H7 (cell line): ENCODE measurements at regions not wholly inside any gene's neighbourhood (a gene's known extent, or its start where the extent isn't known, plus 50 kb on each side); places are given as distances from the start of the nearest gene placed in this dataset.

Experiments
- DNase-seq: peaks from one replicate; pipeline ENCODE4 v3.0.0; 2012
- H3K27me3 ChIP-seq: 2 replicates; pipeline ENCODE4 v1.6.0; 2011; ENCODE audit warnings: mild to moderate bottlenecking, low read length; ENCODE audit not compliant: control insufficient read depth, insufficient read depth
- H3K36me3 ChIP-seq: replicated peaks from 2 replicates; pipeline ENCODE4 v1.5.1; 2011; ENCODE audit warnings: low read length; ENCODE audit not compliant: control insufficient read depth, insufficient read depth
- H3K4me3 ChIP-seq: 2 replicates; pipeline ENCODE4 v1.5.1; 2011; ENCODE audit warnings: low read depth, mild to moderate bottlenecking, control low read depth, low read length, moderate library complexity; ENCODE audit not compliant: insufficient read depth

DNA sequence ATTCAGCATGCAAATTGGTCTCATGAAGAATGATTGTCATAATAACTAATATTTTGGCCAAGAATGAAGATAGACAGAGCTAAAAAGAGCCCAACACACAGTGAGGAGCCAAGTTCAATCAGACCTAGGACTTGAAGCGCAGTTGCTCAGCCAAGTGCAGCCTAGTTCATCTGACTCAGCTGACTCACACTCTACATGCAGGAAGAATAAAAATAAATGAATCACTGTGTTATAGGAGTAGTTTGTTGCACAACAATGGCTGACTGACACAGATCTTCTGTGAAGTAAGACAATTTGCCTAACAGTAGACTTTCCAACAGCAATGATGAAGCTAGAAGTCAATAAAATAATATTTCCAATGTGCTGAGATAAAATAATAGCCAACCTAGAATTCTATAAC lies 261.5 kb downstream of the CEMIP2 start:
- Histone ChIP-seq H3K27me3 (no peaks in the 10 kb centered on the region), H3K4me3 (no peak overlapping the region), H3K36me3 (no peaks in the 10 kb centered on the region)
- DNase-seq, result no peak

DNA sequence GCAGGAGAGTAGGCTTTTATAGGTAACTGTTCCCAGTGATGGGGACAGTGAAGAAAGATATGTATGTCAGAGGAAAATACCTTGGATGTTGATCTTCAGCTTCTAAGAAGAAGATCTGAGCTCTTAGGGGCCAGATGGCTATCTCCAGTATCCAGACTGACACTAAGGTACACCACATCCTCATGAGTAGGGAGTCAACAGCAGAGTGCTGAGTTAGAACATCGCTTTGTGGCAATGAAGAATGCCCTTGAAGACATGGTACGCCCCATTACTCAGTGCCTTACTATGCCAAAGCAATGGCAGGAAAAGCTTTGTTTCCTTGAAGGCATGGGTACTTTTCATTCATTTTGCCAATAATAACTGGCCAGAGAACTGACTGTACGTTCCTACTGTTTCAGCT lies 263.7 kb downstream of the CEMIP2 start:
- no peaks in the 10 kb centered on the region for H3K36me3 ChIP-seq
- DNase-seq, result no peak
- H3K4me3 ChIP-seq, result no peak overlapping the region
- no peaks in the 10 kb centered on the region for H3K27me3 ChIP-seq

DNA sequence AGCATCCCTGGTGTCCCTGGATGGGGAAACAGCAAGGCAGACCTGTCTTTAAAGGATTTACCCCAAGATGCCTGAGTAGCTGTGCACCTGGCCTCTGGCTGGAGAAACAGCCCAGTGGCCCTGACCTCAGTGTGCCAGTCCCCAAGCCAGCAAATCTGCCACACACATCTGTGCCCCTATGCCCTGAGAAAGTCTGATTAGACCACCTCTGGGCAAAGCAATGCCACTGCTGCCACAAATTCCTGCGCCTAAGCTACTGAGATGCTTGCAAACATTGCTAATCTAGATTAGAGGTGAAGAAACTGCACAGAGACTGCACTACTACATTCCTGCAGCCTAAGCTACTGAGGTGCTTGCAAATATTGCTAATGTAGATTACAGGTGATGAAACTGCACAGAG lies 269.6 kb downstream of the CEMIP2 start:
- no peak overlapping the region for H3K4me3 ChIP-seq
- DNase-seq, result no peak
- no peaks in the 10 kb centered on the region for H3K36me3 ChIP-seq
- no peaks in the 10 kb centered on the region for H3K27me3 ChIP-seq

DNA sequence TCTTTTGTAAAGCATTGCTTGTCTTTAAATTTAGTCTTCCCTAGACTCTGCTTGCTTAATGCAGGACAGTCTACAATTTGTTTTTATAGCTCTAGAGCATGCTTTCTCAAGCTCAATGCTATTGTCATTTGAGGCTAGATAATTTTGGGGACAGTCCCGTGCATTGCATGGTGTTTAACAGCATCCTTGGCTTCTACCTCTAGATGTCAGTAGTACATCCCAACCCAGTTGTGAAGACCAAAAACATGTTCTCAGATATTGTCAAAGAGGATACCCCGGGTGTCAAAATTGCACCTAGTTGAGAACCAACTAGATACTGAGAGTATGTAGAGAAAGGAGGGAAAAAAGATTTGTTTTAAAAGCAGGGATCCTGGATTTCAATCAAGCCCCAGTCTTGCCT lies 277.5 kb downstream of the CEMIP2 start:
- DNase-seq, result peak; percentile 8
- H3K27me3 ChIP-seq, result no peaks in the 10 kb centered on the region
- H3K36me3 ChIP-seq, result no peaks in the 10 kb centered on the region
- no peak overlapping the region for H3K4me3 ChIP-seq

DNA sequence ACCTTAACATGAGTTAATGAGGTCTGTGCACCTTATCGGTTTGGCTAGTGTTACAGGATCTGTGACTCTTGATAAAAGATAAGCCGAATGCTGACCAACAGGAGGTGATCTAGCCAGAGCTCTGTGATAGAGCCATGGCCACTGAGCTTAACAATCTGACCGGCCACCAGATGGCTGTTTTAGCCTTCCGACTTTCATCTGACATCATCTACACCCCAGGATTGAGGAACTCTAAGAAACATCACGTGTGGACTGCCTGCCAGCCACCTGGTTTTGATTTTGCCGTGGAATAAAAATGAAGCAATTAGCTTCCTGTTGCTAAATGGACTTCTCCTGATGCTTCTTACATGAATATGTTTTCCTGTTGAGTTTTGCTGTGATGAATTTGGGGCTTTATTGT lies 281.3 kb downstream of the CEMIP2 start:
- Histone ChIP-seq H3K36me3 (no peaks in the 10 kb centered on the region), H3K27me3 (no peaks in the 10 kb centered on the region), H3K4me3 (no peak overlapping the region)
- peak; percentile 17 for DNase-seq

DNA sequence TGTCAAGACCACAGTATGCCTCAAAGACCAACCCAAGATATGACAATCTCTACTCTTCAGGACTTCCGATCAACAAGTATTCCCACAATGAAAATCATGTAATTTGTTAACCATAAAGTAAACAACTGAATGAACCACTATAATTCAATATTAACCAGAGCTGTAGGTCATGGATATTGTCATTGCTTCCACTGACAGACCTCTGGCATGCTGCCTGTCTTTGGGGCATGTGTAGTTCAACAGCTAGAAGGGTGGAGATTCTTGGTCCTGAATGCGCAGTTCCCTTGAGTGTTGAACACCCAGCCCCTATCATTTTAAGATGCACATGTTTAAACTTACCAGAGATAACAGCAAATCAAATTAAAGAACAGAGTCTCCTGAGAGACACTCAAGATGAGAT lies 283.0 kb downstream of the CEMIP2 start:
- Histone ChIP-seq H3K36me3 (no peaks in the 10 kb centered on the region), H3K27me3 (no peaks in the 10 kb centered on the region), H3K4me3 (no peak overlapping the region)
- no peak for DNase-seq

DNA sequence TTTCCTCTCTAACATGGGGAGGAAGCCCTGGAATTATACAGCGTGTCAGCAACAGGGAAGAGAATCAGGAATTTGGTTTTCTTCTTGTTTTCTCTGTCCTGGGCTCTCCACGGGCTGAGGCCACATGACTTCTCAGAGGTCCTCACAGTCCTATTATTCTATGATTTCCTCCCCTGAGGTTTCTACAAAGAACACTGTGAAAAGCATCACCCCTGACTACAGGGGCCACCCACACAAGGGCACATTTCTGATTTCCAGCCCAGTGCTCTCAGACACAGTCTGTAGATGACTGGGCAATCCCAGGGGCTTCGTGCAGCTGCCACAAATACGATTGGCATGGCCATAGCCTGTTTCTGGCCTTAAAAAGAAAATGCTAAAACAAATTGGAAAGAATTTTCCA lies 284.9 kb downstream of the CEMIP2 start:
- Histone ChIP-seq H3K4me3 (no peak overlapping the region), H3K27me3 (no peaks in the 10 kb centered on the region), H3K36me3 (no peaks in the 10 kb centered on the region)
- no peak for DNase-seq

DNA sequence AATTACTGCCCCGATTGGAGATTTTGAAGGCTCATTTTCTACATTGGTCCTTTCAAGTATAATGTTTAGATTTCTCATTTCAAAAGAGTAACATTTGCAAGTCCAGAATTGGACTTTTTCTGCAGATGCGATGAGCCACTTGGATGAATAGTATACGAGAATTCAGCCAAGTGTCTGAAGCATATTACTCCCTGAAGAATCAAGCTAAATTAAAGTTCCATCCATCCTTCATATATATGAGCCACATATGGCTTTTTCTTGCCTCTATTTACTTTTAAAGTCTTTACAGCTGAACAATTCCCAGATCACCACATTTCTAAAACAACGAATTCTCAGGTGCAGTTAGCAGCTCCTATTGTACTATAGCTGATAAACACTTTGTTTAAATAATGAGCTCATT lies 288.7 kb downstream of the CEMIP2 start:
- Histone ChIP-seq H3K36me3 (no peaks in the 10 kb centered on the region), H3K27me3 (no peaks in the 10 kb centered on the region), H3K4me3 (no peak overlapping the region)
- DNase-seq, result no peak

DNA sequence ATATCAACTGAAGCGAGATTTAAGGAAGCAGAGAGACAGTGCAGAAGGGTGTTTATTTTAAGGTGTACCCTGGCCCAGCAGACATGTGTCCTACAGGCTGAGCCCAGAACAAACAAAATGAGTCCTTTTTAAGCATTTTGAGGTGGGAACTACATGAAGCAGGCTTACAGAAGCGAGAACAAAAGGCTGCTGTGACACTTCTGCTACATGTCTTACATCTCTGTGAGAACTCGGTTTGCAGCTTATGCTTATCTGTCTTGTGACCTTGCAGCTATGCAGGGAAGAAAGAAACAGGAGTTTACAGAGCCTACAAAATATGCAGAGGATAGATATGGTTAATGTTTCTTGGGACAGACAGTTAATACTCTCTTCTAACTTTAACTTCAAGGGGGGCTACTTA lies 295.9 kb downstream of the CEMIP2 start:
- Histone ChIP-seq H3K4me3 (no peak overlapping the region), H3K36me3 (no peaks in the 10 kb centered on the region), H3K27me3 (no peaks in the 10 kb centered on the region)

DNA sequence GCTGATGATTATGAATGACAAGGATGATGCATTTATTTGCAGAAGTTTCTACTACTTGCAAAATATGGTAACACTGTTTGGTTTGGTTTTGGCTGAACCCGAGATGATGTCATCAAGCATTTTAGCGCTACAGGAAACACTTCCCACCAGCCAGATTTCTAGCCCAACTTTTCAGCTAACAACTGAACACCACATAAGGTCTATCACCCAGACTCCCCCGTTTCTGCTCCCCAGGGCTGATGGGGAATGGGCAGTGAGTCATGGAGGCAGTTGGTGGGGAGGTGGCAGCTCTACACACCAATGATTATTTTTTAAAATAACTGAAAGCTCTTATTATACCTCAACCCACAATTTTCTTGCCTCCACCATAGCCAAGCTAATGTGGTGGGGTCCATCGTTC lies 302.9 kb downstream of the CEMIP2 start:
- DNase-seq, result no peak
- no peaks in the 10 kb centered on the region for H3K36me3 ChIP-seq
- no peak overlapping the region for H3K4me3 ChIP-seq
- H3K27me3 ChIP-seq, result no peaks in the 10 kb centered on the region

More for the DNA sequence above, 295.9 kb downstream of the CEMIP2 start:
- DNase-seq, result no peak

DNA sequence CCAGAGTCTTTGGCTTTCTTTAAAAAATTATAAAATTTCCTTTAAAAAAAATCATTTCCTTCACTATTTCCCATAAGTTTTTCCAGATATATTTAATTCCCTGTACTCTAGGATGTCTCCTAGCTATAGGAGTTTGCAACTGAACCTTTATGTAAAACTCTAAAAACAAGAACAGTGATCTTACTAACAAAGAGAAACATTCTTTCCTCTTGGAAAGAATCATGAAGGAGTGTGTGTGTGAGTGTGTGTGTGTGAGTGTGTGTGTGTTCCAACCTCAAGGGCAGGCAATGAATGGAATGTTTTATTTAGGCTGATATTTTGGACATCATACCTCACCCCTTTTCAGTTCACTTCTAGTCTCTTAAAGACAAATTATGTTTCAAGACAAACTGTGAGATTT lies 309.2 kb downstream of the CEMIP2 start:
- no peaks in the 10 kb centered on the region for H3K27me3 ChIP-seq
- no peaks in the 10 kb centered on the region for H3K36me3 ChIP-seq
- no peak for DNase-seq
- no peak overlapping the region for H3K4me3 ChIP-seq

DNA sequence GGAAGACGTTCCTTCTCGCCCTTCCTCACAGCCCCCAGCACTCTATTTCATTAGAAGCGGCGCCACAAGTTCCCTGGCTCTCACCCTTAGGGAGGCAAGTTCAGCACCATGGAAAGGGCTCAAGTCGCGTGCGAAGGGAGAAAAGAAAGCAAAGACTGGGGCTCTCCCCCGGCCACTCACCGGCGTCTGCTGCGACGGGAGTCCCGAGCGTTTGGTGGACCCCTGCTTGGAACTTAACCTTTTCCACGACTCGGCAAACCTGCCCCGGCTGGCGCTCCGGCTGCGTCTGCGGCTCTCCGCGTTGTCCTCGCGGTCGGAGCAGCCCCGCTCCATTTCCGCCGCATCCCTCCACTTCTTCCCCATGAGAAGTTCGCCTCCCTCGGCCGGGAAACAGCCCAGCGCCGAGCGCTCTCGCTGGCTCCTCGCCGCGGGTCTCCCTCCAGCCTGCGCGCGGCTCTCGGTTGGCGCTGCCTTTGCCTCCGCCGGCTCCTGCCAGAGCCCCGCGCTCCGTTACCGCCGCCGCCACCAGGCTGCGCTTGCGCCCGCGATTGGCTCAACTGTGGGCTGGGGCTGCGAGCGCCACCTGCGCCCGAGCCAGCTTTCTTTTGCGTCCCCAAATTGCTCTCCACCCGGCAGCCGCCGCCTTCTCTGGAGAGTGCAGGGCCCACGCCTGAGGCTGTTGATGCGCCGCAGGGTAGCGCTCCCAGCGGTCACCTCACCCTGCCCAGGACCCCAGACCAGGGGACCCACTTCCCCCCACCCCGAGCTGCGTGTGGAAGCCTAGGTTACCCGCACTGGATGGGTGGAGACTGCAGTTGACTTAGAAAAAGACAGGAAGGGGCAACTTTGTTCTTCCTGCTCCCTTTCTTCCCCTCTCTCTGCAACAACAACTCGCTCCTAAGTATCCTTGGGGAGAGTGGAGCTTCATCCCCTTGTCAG lies 321.6 kb downstream of the CEMIP2 start:
- peak; percentile 83 for DNase-seq
- H3K4me3 ChIP-seq, result peak overlapping the region; percentile 83
- no peaks in the 10 kb centered on the region; the same call in 1 of the 2 replicates for H3K27me3 ChIP-seq
- no peaks in the 10 kb centered on the region for H3K36me3 ChIP-seq

DNA sequence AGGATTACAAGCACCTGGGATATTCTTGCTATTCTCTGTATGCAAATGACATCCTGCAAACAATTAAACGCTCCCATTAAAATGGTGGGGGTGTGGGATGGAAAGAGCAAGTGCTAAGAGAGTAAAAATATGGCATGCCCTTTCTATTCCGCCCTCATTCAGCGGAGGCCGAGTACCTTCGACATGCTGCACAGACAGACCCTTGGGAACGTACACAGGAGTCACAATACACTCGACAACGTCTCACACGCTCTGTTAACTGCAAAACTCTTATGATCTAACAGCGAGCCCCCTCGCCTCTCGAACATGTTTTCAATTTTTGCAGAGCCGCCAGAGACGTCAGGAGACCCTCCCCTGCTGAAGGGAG lies 322.2 kb downstream of the CEMIP2 start:
- DNase-seq, result no peak
- Histone ChIP-seq H3K36me3 (no peaks in the 10 kb centered on the region), H3K4me3 (peak overlapping the region; percentile 83), H3K27me3 (no peaks in the 10 kb centered on the region; the same call in 1 of the 2 replicates)

DNA sequence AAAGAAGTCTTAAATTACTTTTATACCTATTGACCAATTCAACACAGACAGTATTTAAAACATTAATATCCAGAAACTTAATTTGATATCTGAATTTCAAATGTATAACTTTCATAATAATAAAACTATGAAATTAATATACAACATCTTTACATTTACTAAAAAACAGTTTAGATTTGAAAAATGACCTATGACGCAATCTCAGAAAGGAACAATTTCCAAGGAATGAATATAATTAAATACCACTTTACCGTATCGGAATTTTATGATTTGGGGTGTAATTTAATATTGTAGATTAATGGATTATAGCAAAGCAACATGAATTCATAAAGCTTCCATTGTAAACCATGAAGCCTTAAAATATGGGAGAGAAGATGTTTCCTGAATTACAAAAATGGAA lies 321.5 kb upstream of the TRPM3 start:
- no peak for DNase-seq
- no peaks in the 10 kb centered on the region for H3K36me3 ChIP-seq
- no peaks in the 10 kb centered on the region; the same call in 1 of the 2 replicates for H3K27me3 ChIP-seq

DNA sequence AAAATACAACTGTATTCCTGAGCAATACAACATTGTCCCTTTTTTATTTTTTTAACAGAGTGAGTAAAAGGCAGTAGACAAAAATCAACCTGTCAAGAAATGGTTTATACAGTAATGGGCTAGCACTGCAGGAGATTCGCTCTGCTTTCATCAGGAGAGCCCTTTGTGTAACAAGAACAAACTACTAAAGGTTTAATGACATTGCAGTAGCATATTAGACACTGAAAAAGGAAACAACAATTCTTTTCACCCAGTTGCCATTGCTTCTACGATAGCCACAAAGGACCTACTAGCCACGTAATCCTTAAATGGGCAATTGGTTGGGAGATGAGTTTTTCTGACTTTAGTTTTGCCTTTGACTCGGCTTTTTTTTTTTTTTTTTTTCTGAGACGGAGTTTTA lies 319.8 kb upstream of the TRPM3 start:
- Histone ChIP-seq H3K36me3 (no peaks in the 10 kb centered on the region), H3K27me3 (no peaks in the 10 kb centered on the region; the same call in 1 of the 2 replicates), H3K4me3 (no peak overlapping the region)
- no peak for DNase-seq

More for the DNA sequence above, 321.5 kb upstream of the TRPM3 start:
- H3K4me3 ChIP-seq, result no peak overlapping the region
